A673 (cell line): ENCODE measurements at regions not wholly inside any gene's neighbourhood (a gene's known extent, or its start where the extent isn't known, plus 50 kb on each side); places are given as distances from the start of the nearest gene placed in this dataset.

Experiments used
- CTCF ChIP-seq: fragments of 300-800, 200-600 bp; sonication (generic); conservative IDR thresholded peaks from 2 replicates; pipeline ENCODE4 v1.5.1; 2017; ENCODE audit warnings: low read depth, mild to moderate bottlenecking, antibody characterized with exemption, low read length, moderate library complexity, mixed read lengths
- EZH2 ChIP-seq: fragments of 200-600 bp; sonication (generic); IDR thresholded peaks from 2 replicates; pipeline ENCODE4 v1.6.1; 2017; ENCODE audit warnings: borderline replicate concordance, low read depth, mild to moderate bottlenecking, mixed read lengths, antibody characterized with exemption, low read length; ENCODE audit not compliant: poor library complexity, severe bottlenecking

- TF ChIP-seq CTCF (no peak), EZH2 (no peak)
These were observed 662.9 kb downstream of the INHBA start for GRCh38 chr7:41039981-41040380.
